NT2/D1 (cell line): ENCODE measurements at regions not wholly inside any gene's neighbourhood (a gene's known extent, or its start where the extent isn't known, plus 50 kb on each side); places are given as distances from the start of the nearest gene placed in this dataset.

Source experiments
- SUZ12 ChIP-seq: IDR thresholded peaks from 2 replicates; pipeline ENCODE4 v1.6.1; 2011; ENCODE audit not compliant: insufficient read length, insufficient read depth; ENCODE audit errors: extremely low read depth
- YY1 ChIP-seq: IDR thresholded peaks from 2 replicates; pipeline ENCODE4 v1.6.1; 2011; ENCODE audit not compliant: insufficient read length, insufficient read depth
- ZNF274 ChIP-seq: IDR thresholded peaks from 2 replicates; pipeline ENCODE4 v1.6.1; 2011; ENCODE audit warnings: mild to moderate bottlenecking, low read depth, low read length

DNA sequence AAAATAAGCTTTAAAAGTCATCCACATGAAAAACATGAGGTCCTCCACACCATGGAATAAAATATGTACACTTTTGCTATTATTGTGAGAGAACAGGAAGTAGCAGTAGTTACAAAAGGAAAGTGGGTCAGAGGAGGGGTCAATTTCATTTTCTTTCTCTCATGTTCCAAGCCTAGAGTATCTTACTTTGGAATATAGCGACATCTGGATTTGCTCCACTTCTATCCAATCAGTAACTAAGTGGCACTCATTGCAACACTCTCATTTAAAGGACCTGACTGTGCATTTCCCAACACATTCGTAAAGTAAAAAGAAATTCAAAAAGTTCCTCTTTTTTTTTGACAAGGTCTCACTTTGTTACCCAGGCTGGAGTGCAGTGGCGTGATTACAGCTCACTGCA is 637.3 kb downstream of the TUSC7 start:
- TF ChIP-seq SUZ12: no peak
- TF ChIP-seq ZNF274: no peak
- TF ChIP-seq YY1: no peak
